Stimulated activated effector memory CD8-positive, alpha-beta T cell treated with anti-CD3 and anti-CD28 coated beads, Interleukin-12 subunit alpha, Interleukin-12 subunit beta, amount 100 ng/mL, for 72 hours (primary cell): ENCODE measurements at regions not wholly inside any gene's neighbourhood (a gene's known extent, or its start where the extent isn't known, plus 50 kb on each side); places are given as distances from the start of the nearest gene placed in this dataset.
A peak's percentile ranks its signal among the peaks of the same experiment; 100 is the strongest.
"Not testable (repeated sequence)": the region's sequence is repeated elsewhere in the genome, so short reads cannot be mapped to it uniquely, and the experiment has no call there.

Experiments used
- ATAC-seq: fragments of 150-1000 bp; cut with Tn5 transposase; 2 replicates; pipeline ENCODE4 v1.10.0; 2021
- DNase-seq, 2 donors: peaks; one replicate each; pipeline ENCODE4 v3.0.0; 2021 to 2022; ENCODE audit warnings: low spot score in 2 of 2
- H3K27ac Mint-ChIP-seq: one replicate; pipeline ENCODE4 v1.8.0; 2022; ENCODE audit warnings: mild to moderate bottlenecking, mixed read lengths
- H3K36me3 Mint-ChIP-seq: one replicate; pipeline ENCODE4 v1.8.0; 2022; ENCODE audit warnings: mild to moderate bottlenecking, mixed read lengths
- H3K4me1 Mint-ChIP-seq: one replicate; pipeline ENCODE4 v1.8.0; 2022; ENCODE audit warnings: mixed read lengths
- H3K4me3 Mint-ChIP-seq: one replicate; pipeline ENCODE4 v1.8.0; 2022; ENCODE audit warnings: mild to moderate bottlenecking, mixed read lengths
- H3K9me3 Mint-ChIP-seq: one replicate; pipeline ENCODE4 v1.8.0; 2022; ENCODE audit warnings: mixed read lengths

DNA sequence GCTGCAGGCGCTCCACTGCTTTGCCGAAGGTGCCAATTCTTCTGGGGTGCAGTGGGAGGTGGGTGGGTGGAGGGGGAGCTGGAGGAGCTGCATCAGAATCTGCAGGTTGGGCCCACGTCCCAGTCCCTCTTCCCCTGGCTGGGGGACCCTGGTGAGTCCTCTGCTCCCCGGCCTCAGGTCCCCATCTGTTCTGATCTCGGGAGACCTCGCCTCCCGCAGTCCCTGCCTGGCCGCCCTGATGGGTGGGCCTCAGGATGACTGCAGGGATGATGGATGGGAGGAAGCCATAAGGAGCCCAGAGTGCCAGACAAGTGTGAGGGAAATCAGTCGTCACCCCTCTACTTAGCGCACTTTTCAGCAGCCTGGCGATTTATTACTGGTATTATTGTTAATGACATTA, 89.3 kb upstream of the PCBD1 start:
- no peak for ATAC-seq
- H3K9me3 Mint-ChIP-seq = no peaks in the 10 kb centered on the region
- DNase-seq = no peak
- H3K27ac Mint-ChIP-seq = no peak overlapping the region
- no peak overlapping the region for H3K4me3 Mint-ChIP-seq
- H3K36me3 Mint-ChIP-seq = no peaks in the 10 kb centered on the region
- H3K4me1 Mint-ChIP-seq = peaks cover 10% of the 10 kb centered on the region

GRCh38 chr10:70978181-70978580, 89.8 kb upstream of the PCBD1 start:
- Mint-ChIP-seq H3K36me3 (no peaks in the 10 kb centered on the region), H3K4me3 (no peak overlapping the region), H3K4me1 (peaks cover 15% of the 10 kb centered on the region), H3K27ac (no peak overlapping the region), H3K9me3 (no peaks in the 10 kb centered on the region)
- DNase-seq (no peak), ATAC-seq (no peak)

- Mint-ChIP-seq H3K9me3 (no peaks in the 10 kb centered on the region), H3K27ac (no peak overlapping the region), H3K4me3 (no peak overlapping the region), H3K36me3 (no peaks in the 10 kb centered on the region), H3K4me1 (peaks cover 15% of the 10 kb centered on the region)
- DNase-seq = no peak
- no peak for ATAC-seq
Measured at GRCh38 chr10:70978816-70979480, 90.6 kb upstream of the PCBD1 start.

DNA sequence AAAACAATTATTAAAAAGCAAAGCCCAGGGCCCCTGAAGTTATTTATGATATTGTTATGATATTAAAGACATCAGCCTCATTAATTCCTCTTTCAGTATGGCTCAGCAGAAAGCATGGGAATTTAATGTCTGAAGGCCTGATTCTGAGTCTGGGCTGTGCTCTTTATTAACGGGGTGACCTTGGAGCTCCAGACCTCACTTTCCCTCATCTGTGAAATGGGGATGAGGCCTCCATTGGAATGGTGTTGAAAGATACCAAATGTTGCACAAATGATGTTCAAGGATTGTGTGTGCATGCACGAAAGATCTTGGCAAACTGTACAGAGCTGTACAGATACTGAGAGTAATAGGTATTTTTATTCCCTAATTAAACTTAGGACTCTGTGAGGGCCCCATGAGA, 92.3 kb upstream of the PCBD1 start:
- H3K36me3 Mint-ChIP-seq = no peaks in the 10 kb centered on the region
- DNase-seq = no peak
- H3K4me1 Mint-ChIP-seq = peaks cover 31% of the 10 kb centered on the region
- no peaks in the 10 kb centered on the region for H3K9me3 Mint-ChIP-seq
- H3K4me3 Mint-ChIP-seq = no peak overlapping the region
- ATAC-seq = no peak
- no peak overlapping the region for H3K27ac Mint-ChIP-seq

GRCh38 chr10:70981171-70981836, 92.9 kb upstream of the PCBD1 start:
- Mint-ChIP-seq H3K27ac (no peak overlapping the region), H3K4me1 (peaks cover 37% of the 10 kb centered on the region), H3K4me3 (no peak overlapping the region), H3K36me3 (no peaks in the 10 kb centered on the region), H3K9me3 (no peaks in the 10 kb centered on the region)
- no peak for ATAC-seq
- DNase-seq = no peak

- DNase-seq (no peak), ATAC-seq (no peak)
- Mint-ChIP-seq H3K4me3 (peak overlapping the region; percentile 37), H3K27ac (peak overlapping the region; percentile 86), H3K9me3 (no peaks in the 10 kb centered on the region), H3K36me3 (no peaks in the 10 kb centered on the region), H3K4me1 (peaks cover 40% of the 10 kb centered on the region)
Measured at GRCh38 chr10:70981936-70982335, 93.6 kb upstream of the PCBD1 start.

GRCh38 chr10:70982443-70982842, 94.1 kb upstream of the PCBD1 start:
- peak overlapping the region; percentile 37 for H3K4me3 Mint-ChIP-seq
- peak; percentile 49 for ATAC-seq
- no peaks in the 10 kb centered on the region for H3K36me3 Mint-ChIP-seq
- peak overlapping the region; percentile 86 for H3K27ac Mint-ChIP-seq
- no peak for DNase-seq
- no peaks in the 10 kb centered on the region for H3K9me3 Mint-ChIP-seq
- H3K4me1 Mint-ChIP-seq = peaks cover 40% of the 10 kb centered on the region

DNA sequence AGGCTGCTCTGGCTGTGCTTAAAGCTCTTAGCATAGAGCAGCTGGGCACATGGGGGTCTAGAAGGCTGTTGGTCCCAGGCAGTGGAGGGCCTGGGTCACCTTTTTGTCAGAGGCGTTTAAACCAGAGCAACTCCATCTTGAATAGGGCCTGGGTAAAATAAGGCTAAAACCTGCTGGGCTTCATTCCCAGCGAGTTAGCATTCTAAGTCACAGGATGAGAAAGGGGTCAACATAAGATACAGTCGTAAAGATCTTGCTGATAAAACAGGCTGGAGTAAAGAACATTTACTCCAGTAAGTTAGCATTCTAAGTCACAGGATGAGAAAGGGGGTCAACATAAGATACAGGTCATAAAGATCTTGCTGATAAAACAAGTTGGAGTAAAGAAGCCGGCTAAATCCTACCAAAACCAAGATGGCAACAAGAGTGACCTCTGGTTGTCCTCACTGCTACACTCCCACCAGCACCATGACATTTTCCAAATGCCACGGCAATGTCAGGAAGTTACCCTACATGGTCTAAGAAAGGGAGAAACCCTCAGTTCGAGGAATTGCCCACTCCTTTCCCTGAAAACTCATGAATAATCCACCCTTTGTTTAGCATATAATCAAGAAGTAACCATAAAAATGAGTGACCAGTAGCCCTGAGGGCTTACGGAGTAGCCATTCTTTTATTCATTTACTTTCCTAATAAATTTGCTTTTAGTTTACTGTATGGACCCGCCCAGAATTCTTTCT, 96.8 kb upstream of the PCBD1 start:
- no peak for ATAC-seq
- H3K4me1 Mint-ChIP-seq = peaks cover 42% of the 10 kb centered on the region
- H3K27ac Mint-ChIP-seq = peak overlapping the region; percentile 77
- H3K4me3 Mint-ChIP-seq = no peak overlapping the region
- no peaks in the 10 kb centered on the region for H3K9me3 Mint-ChIP-seq
- DNase-seq = no peak
- no peaks in the 10 kb centered on the region for H3K36me3 Mint-ChIP-seq

- Mint-ChIP-seq H3K9me3 (no peaks in the 10 kb centered on the region), H3K36me3 (no peaks in the 10 kb centered on the region), H3K4me1 (peaks cover 45% of the 10 kb centered on the region), H3K27ac (peak overlapping the region; percentile 68), H3K4me3 (no peak overlapping the region)
- ATAC-seq = peak; percentile 80
- peak in 1 of 2 donors; percentile 55 for DNase-seq
Measured at GRCh38 chr10:70985824-70986622, 97.7 kb upstream of the PCBD1 start.

GRCh38 chr10:70986623-70986950, 98.2 kb upstream of the PCBD1 start:
- Mint-ChIP-seq H3K4me1 (peaks cover 45% of the 10 kb centered on the region), H3K9me3 (no peaks in the 10 kb centered on the region), H3K4me3 (no peak overlapping the region), H3K36me3 (no peaks in the 10 kb centered on the region), H3K27ac (no peak overlapping the region)
- DNase-seq (no peak), ATAC-seq (no peak)

DNA sequence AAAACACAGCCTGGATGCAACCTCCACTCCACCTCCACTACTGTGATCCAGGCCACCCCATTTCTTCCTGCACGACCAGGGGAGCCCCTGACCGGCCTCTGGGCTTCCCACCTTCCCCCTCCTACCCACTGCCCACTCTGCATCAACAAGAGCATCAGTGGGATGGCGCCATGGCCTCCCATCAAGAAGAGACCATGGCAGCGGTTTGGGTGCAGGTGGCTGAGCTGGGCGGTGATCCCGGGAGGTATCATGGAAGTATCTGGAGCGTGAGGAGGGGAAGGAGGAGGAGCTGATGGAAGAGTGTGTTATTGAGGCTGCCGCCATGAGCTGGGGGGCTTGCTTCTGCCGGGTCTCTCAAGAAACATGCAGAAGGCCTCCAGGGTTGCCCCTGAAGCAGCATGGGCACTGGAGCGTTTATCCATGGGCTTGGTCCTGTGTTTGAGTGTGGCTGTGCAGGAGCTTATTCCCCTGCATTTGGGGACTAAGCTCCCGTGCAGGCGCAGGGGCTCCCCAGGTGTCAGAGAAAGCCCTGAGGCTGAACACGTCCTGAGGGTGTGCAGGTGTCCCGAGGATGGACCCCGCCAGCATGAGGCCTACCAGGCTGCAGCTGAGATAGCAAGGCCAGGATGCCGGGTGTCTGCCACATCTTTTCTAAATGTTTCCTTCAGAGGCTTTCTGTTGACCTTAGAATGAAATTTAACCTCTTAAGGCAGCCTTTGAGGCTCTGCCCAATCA, 99.2 kb upstream of the PCBD1 start:
- ATAC-seq (no peak), DNase-seq (no peak)
- no peak overlapping the region for H3K27ac Mint-ChIP-seq
- no peak overlapping the region for H3K4me3 Mint-ChIP-seq
- H3K4me1 Mint-ChIP-seq = peaks cover 36% of the 10 kb centered on the region
- H3K36me3 Mint-ChIP-seq = no peaks in the 10 kb centered on the region
- no peaks in the 10 kb centered on the region for H3K9me3 Mint-ChIP-seq

- not testable (repeated sequence) for DNase-seq, H3K9me3 Mint-ChIP-seq, H3K27ac Mint-ChIP-seq, ATAC-seq, H3K36me3 Mint-ChIP-seq, H3K4me3 Mint-ChIP-seq
- H3K4me1 Mint-ChIP-seq = peaks cover 20% of the 10 kb centered on the region
Measured at GRCh38 chr10:70990156-70990555, 101.8 kb upstream of the PCBD1 start.

- Mint-ChIP-seq H3K36me3 (no peaks in the 10 kb centered on the region), H3K9me3 (no peaks in the 10 kb centered on the region), H3K4me1 (peaks cover 14% of the 10 kb centered on the region), H3K27ac (no peak overlapping the region), H3K4me3 (no peak overlapping the region)
- DNase-seq (no peak), ATAC-seq (no peak)
Measured at GRCh38 chr10:70990681-70991080, 102.3 kb upstream of the PCBD1 start.

DNA sequence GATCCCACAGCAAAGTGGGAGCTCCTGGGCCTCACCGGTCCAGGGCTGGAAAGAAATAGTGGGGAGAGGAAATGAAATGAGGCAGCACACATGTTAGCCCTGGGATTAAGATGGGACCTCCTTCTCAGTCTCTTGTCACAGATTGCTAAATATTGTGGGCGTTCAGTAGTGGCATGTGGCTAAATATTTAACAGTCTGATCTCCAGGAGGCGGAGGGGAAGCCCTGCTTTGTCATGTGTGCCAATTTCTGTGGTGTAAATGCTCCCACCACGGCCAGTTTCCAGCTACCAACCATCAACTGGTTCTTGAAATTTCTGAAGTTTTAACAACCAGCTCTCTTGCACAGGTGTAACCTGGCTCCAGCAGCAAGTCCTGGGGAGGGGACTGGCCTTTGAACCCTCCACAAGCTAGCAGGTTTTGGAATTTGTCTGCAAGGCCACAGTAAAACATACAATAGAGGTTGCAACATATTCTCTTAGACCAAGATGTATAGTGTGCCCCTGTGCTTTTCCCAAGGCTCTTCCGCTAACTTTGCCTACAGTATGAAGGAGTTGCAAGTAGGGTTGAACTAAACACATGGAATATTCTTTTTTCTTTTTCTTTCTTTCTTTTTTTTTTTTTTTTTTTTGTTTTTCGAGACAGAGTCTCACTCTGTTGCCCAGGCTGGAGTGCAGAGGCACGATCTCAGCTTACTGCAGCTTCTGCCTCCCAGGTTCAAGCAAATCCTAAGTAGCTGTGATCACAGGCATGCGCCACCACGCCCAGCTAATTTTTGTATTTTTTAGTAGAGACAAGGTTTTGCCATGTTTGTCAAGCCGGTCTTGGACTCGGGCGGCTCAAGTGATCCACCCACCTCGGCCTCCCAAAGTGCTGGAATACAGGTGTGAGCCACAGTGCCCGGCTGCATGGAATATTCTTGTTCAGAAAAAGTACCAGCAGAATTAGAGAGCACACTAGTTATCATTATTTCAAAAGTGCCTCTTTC, 103.1 kb upstream of the PCBD1 start:
- ATAC-seq (peak; percentile 54), DNase-seq (no peak)
- H3K36me3 Mint-ChIP-seq = no peaks in the 10 kb centered on the region
- no peak overlapping the region for H3K4me3 Mint-ChIP-seq
- H3K4me1 Mint-ChIP-seq = peaks cover 7% of the 10 kb centered on the region
- H3K9me3 Mint-ChIP-seq = no peaks in the 10 kb centered on the region
- no peak overlapping the region for H3K27ac Mint-ChIP-seq
